ENCODE measurements at regions not wholly inside any gene's neighbourhood (a gene's known extent, or its start where the extent isn't known, plus 50 kb on each side); places are given as distances from the start of the nearest gene placed in this dataset.
"Not testable (repeated sequence)": the region's sequence is repeated elsewhere in the genome, so short reads cannot be mapped to it uniquely, and the experiment has no call there.

- TF ChIP-seq CTCF (IDR thresholded peaks at IDR 0.05; ENCODE audit: low read depth, low read length); EZH2phosphoT487 (IDR thresholded peaks at IDR 0.05; ENCODE audit: low read depth): not testable (repeated sequence)
Observed at GRCh38 chr1:191813593-191813992, 344.7 kb upstream of the RGS18 start.
